HCT116 (cell line): ENCODE measurements at regions not wholly inside any gene's neighbourhood (a gene's known extent, or its start where the extent isn't known, plus 50 kb on each side); places are given as distances from the start of the nearest gene placed in this dataset.

ENCODE experiments used
- ATAC-seq: fragments of 200-7000 bp; cut with Tn5 transposase; 2 replicates; pipeline ENCODE4 v1.9.1; 2020; ENCODE audit warnings: mild to moderate bottlenecking, moderate library complexity
- BruUV-seq: library from RNA; stranded (reverse); fragments of 400-500 nt; replicated peaks from 2 replicates; lab custom pipeline; 2021; lab: Mats Ljungman, UMichigan
- CTCF ChIA-PET: fragments of 300-600 bp; sonication (Branson Sonifier 250); formaldehyde crosslinking; loops from one replicate; lab custom pipeline; 2021; ENCODE audit warnings: antibody characterized with exemption; lab: Charles Lee
- POLR2A ChIA-PET: fragments of 300-600, 350-600 bp; sonication (Branson Sonifier 250); formaldehyde crosslinking; loops from one replicate; lab custom pipeline; 2021; ENCODE audit warnings: antibody characterized with exemption; lab: Charles Lee
- RAD21 ChIA-PET, 2 experiments: fragments of 300-600 bp; sonication (Branson Sonifier 250); formaldehyde crosslinking; loops; one replicate each; lab custom pipeline; 2023; ENCODE audit warnings: low total read pairs in 2 of 2; ENCODE audit not compliant: uncharacterized antibody in 2 of 2, unreplicated experiment in 2 of 2, low non-redundant PET in 1 of 2; lab: Charles Lee
- DNase-seq: peaks from one replicate; pipeline ENCODE4 v3.0.0-alpha.2; 2010; ENCODE audit warnings: low read depth, low spot score
- H2AFZ ChIP-seq: fragments of 200-600 bp; shearing (Covaris generic), sonication (generic); 2 replicates; pipeline ENCODE4 v1.6.1; 2017; ENCODE audit warnings: low read depth, mixed run types, mixed read lengths, antibody characterized with exemption, low read length; ENCODE audit not compliant: poor library complexity, severe bottlenecking
- H3K27ac ChIP-seq: 2 replicates; pipeline ENCODE4 v1.5.1; 2012; ENCODE audit warnings: low read depth, low read length
- H3K27me3 ChIP-seq: fragments of 200-600 bp; sonication (generic); 2 replicates; pipeline ENCODE4 v1.6.1; 2016; ENCODE audit warnings: mixed run types, low read length, mixed read lengths; ENCODE audit not compliant: insufficient read depth
- H3K36me3 ChIP-seq, 2 experiments: fragments of 200-500 bp in 1 of 2; fragments of 200-600 bp in 1 of 2; sonication (Bioruptor generic) in 1 of 2; sonication (generic) in 1 of 2; 2 replicates each; pipeline versions ENCODE4 v1.5.1 to v1.6.1; 2014 to 2016; ENCODE audit warnings: low read length in 2 of 2, inconsistent platforms in 1 of 2, mixed read lengths in 1 of 2, mixed run types in 1 of 2; ENCODE audit not compliant: insufficient read depth in 2 of 2, control insufficient read depth in 1 of 2
- H3K4me1 ChIP-seq, 2 experiments: fragments of 200-600 bp in 1 of 2; sonication (generic) in 1 of 2; 2 replicates each; pipeline versions ENCODE4 v1.5.1 to v1.6.1; 2012 to 2017; ENCODE audit warnings: low read length in 2 of 2, inconsistent platforms in 1 of 2, mild to moderate bottlenecking in 1 of 2, mixed read lengths in 1 of 2, mixed run types in 1 of 2, moderate library complexity in 1 of 2; ENCODE audit not compliant: insufficient read depth in 2 of 2, control insufficient read depth in 1 of 2
- H3K4me2 ChIP-seq: fragments of 200-600 bp; sonication (generic); 2 replicates; pipeline ENCODE4 v1.6.1; 2017; ENCODE audit warnings: mixed run types, low read length, mixed read lengths
- H3K4me3 ChIP-seq, 2 experiments: fragments of 200-600 bp in 1 of 2; sonication (generic) in 1 of 2; replicated peaks in 1 of 2; 2 replicates each; pipeline ENCODE4 v1.5.1; 2011 to 2016; ENCODE audit warnings: low read length in 2 of 2, control low read depth in 1 of 2, low read depth in 1 of 2, mild to moderate bottlenecking in 1 of 2, mixed read lengths in 1 of 2, mixed run types in 1 of 2
- H3K79me2 ChIP-seq: fragments of 200-600 bp; sonication (generic); 2 replicates; pipeline ENCODE4 v1.6.1; 2017; ENCODE audit warnings: mild to moderate bottlenecking, mixed run types, low read length, moderate library complexity, mixed read lengths; ENCODE audit not compliant: insufficient read depth
- H3K9ac ChIP-seq: fragments of 200-600 bp; sonication (generic); 2 replicates; pipeline ENCODE4 v1.6.1; 2016; ENCODE audit warnings: low read length, mixed read lengths
- H3K9me2 ChIP-seq: fragments of 200-600 bp; sonication (generic), shearing (Covaris generic); 2 replicates; pipeline ENCODE4 v1.6.1; 2017; ENCODE audit warnings: mixed run types, mild to moderate bottlenecking, moderate library complexity; ENCODE audit not compliant: insufficient read depth
- H3K9me3 ChIP-seq, 2 experiments: fragments of 200-500 bp in 1 of 2; fragments of 200-600 bp in 1 of 2; sonication (Bioruptor generic) in 1 of 2; sonication (generic) in 1 of 2; 2 replicates each; pipeline ENCODE4 v1.6.1; 2014 to 2017; ENCODE audit warnings: low read length in 2 of 2, mixed read lengths in 2 of 2, inconsistent platforms in 1 of 2, low read depth in 1 of 2, mild to moderate bottlenecking in 1 of 2, mixed run types in 1 of 2, moderate library complexity in 1 of 2; ENCODE audit not compliant: control insufficient read depth in 1 of 2, insufficient read depth in 1 of 2
- H4K20me1 ChIP-seq: fragments of 200-600 bp; sonication (generic), shearing (Covaris generic); 2 replicates; pipeline ENCODE4 v1.6.1; 2017; ENCODE audit warnings: mixed run types, mild to moderate bottlenecking, moderate library complexity; ENCODE audit not compliant: insufficient read depth
- CBX3 ChIP-seq: IDR thresholded peaks from 2 replicates; pipeline ENCODE4 v1.6.1; 2012; ENCODE audit warnings: low read depth
- CEBPB ChIP-seq: IDR thresholded peaks from 2 replicates; pipeline ENCODE4 v1.6.1; 2012; ENCODE audit warnings: low read depth
- EGR1 ChIP-seq: IDR thresholded peaks from 2 replicates; pipeline ENCODE4 v1.6.1; 2012; ENCODE audit warnings: low read depth
- ELF1 ChIP-seq: IDR thresholded peaks from 2 replicates; pipeline ENCODE4 v1.6.1; 2012; ENCODE audit warnings: low read depth, borderline replicate concordance
- EZH2 ChIP-seq: fragments of 200-600 bp; sonication (generic); IDR thresholded peaks from 2 replicates; pipeline ENCODE4 v1.6.1; 2017; ENCODE audit warnings: antibody characterized with exemption, mixed run types
- EZH2phosphoT487 ChIP-seq: fragments of 200-600 bp; IDR thresholded peaks from 2 replicates; pipeline ENCODE4 v1.6.1; 2018; ENCODE audit warnings: antibody characterized with exemption, borderline replicate concordance
- FOSL1 ChIP-seq: IDR thresholded peaks from 2 replicates; pipeline ENCODE4 v1.6.1; 2012; ENCODE audit warnings: low read depth
- JUND ChIP-seq: IDR thresholded peaks from 2 replicates; pipeline ENCODE4 v1.6.1; 2012
- POLR2AphosphoS5 ChIP-seq: IDR thresholded peaks from 2 replicates; pipeline ENCODE4 v1.6.1; 2011; ENCODE audit warnings: mild to moderate bottlenecking, low read depth, low read length, moderate library complexity
- SP1 ChIP-seq: IDR thresholded peaks from 2 replicates; pipeline ENCODE4 v1.6.1; 2012; ENCODE audit warnings: low read depth
- SRF ChIP-seq: IDR thresholded peaks from 2 replicates; pipeline ENCODE4 v1.6.1; 2012; ENCODE audit warnings: low read depth
- TCF7L2 ChIP-seq: IDR thresholded peaks from 2 replicates; pipeline ENCODE4 v1.7.0; 2011; ENCODE audit warnings: borderline replicate concordance, inconsistent platforms; ENCODE audit not compliant: insufficient read depth, insufficient read length; ENCODE audit errors: extremely low read depth
- ZFX ChIP-seq: fragments of 450-650 bp; IDR thresholded peaks from 2 replicates; pipeline ENCODE4 v1.6.1; 2017
- ZNF274 ChIP-seq: fragments of 200-500 bp; sonication (Bioruptor generic); IDR thresholded peaks from 2 replicates; pipeline ENCODE4 v1.6.1; 2014; ENCODE audit warnings: mild to moderate bottlenecking, low read depth, low read length, inconsistent platforms
- intact Hi-C: fragments of 100-400 bp; cut with micrococcal nuclease; formaldehyde crosslinking; loops from 2 replicates; pipeline ENCODE4 v1.10.0; 2022
- TF ChIP-seq, protein P1 (sequence below): IDR thresholded peaks from 2 replicates; pipeline ENCODE4 v1.6.1; 2012; ENCODE audit warnings: low read depth

- H3K9me2 ChIP-seq = no peaks in the 10 kb centered on the region
- CTCF ChIA-PET = no interaction called here
- no peaks in the 10 kb centered on the region for H3K9me3 ChIP-seq
- ATAC-seq (no peak), DNase-seq (no peak)
- H3K4me3 ChIP-seq = no peak overlapping the region
- no peaks in the 10 kb centered on the region for H4K20me1 ChIP-seq
- RAD21 ChIA-PET = no interaction called here
- intact Hi-C loops = no loop called here
- TF ChIP-seq ELF1 = no peak
- H3K27ac ChIP-seq = no peak overlapping the region
- no peaks in the 10 kb centered on the region for H3K4me1 ChIP-seq
- H3K79me2 ChIP-seq = no peaks in the 10 kb centered on the region
- H3K27me3 ChIP-seq = 0 out of 2 replicates have a peak, but pooled peaks cover under 1% of the 10 kb centered on the region
- BruUV-seq = no TSS peak
- no peak overlapping the region for H2AFZ ChIP-seq
- POLR2A ChIA-PET = no interaction called here
- no peaks in the 10 kb centered on the region for H3K36me3 ChIP-seq
- no peak overlapping the region for H3K4me2 ChIP-seq
- H3K9ac ChIP-seq = no peak overlapping the region
These were observed 85.8 kb downstream of the DLL1 start for GRCh38 chr6:170205126-170205525.

DNA sequence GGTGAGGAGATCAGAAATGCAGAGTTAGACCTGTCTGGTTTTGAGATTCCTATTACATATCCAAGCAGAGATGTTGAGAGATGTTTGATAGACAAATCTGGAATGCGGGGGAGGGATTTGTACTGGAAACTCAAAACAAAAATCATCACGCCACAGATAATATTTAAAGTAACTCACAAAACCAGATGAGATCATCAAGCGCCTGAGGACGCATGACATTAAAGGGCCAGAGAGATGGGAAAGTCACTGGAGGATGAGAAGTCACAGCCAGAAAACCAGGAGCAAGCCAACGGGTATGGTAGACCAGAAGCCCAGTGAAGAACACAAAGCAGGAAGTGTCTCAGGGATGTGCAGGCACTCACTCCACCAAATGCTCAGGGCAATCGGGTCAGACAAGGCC, 87.7 kb downstream of the DLL1 start:
- no TSS peak for BruUV-seq
- Histone ChIP-seq H4K20me1 (no peaks in the 10 kb centered on the region), H3K79me2 (no peaks in the 10 kb centered on the region), H3K4me2 (no peak overlapping the region), H3K9ac (no peak overlapping the region), H3K27me3 (no peaks in the 10 kb centered on the region), H2AFZ (no peak overlapping the region), H3K9me2 (no peaks in the 10 kb centered on the region), H3K27ac (no peak overlapping the region)
- intact Hi-C loops = no loop called here
- no peak for ATAC-seq
- TF ChIP-seq EGR1 (no peak), SP1 (no peak), EZH2phosphoT487 (no peak), SRF (no peak), CBX3 (no peak), ZFX (no peak), TCF7L2 (no peak), EZH2 (no peak), FOSL1 (no peak), JUND (no peak), ZNF274 (no peak), CEBPB (no peak), POLR2AphosphoS5 (no peak)
- TF ChIP-seq, protein P1, sequence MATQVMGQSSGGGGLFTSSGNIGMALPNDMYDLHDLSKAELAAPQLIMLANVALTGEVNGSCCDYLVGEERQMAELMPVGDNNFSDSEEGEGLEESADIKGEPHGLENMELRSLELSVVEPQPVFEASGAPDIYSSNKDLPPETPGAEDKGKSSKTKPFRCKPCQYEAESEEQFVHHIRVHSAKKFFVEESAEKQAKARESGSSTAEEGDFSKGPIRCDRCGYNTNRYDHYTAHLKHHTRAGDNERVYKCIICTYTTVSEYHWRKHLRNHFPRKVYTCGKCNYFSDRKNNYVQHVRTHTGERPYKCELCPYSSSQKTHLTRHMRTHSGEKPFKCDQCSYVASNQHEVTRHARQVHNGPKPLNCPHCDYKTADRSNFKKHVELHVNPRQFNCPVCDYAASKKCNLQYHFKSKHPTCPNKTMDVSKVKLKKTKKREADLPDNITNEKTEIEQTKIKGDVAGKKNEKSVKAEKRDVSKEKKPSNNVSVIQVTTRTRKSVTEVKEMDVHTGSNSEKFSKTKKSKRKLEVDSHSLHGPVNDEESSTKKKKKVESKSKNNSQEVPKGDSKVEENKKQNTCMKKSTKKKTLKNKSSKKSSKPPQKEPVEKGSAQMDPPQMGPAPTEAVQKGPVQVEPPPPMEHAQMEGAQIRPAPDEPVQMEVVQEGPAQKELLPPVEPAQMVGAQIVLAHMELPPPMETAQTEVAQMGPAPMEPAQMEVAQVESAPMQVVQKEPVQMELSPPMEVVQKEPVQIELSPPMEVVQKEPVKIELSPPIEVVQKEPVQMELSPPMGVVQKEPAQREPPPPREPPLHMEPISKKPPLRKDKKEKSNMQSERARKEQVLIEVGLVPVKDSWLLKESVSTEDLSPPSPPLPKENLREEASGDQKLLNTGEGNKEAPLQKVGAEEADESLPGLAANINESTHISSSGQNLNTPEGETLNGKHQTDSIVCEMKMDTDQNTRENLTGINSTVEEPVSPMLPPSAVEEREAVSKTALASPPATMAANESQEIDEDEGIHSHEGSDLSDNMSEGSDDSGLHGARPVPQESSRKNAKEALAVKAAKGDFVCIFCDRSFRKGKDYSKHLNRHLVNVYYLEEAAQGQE = no peak
- TF ChIP-seq, all 23 proteins: peak for 0
- ChIA-PET POLR2A (no interaction called here), CTCF (no interaction called here), RAD21 (no interaction called here)
- Histone ChIP-seq H3K9me3 (no peaks in the 10 kb centered on the region), H3K4me1 (no peaks in the 10 kb centered on the region), H3K4me3 (no peak overlapping the region), H3K36me3 (no peaks in the 10 kb centered on the region)
- no peak for DNase-seq
